ENCODE measurements at regions not wholly inside any gene's neighbourhood (a gene's known extent, or its start where the extent isn't known, plus 50 kb on each side); places are given as distances from the start of the nearest gene placed in this dataset.

GRCh38 chr4:159778298-159778697 lies 675.4 kb downstream of the RAPGEF2 start:
- Histone ChIP-seq H3K27me3 (ENCODE audit: insufficient read depth, low read length) (no peaks in the 10 kb centered on the region), H4K12ac (ENCODE audit: low read depth, low read length) (no peak overlapping the region), H2AFZ (ENCODE audit: insufficient read depth, low read length, poor library complexity) (no peak overlapping the region), H3K27ac (ENCODE audit: low read depth, low read length) (no peak overlapping the region), H4K91ac (ENCODE audit: low read depth, low read length) (no peak overlapping the region), H2AK5ac (ENCODE audit: low read length) (no peak overlapping the region), H3K4me3 (ENCODE audit: low read depth, low read length) (no peak overlapping the region), H3K4ac (ENCODE audit: low read depth, low read length) (no peak overlapping the region), H2BK12ac (ENCODE audit: low read length) (no peak overlapping the region), H3K14ac (ENCODE audit: low read length) (no peak overlapping the region), H2BK120ac (ENCODE audit: insufficient read depth, low read length, poor library complexity) (no peak overlapping the region), H2BK5ac (ENCODE audit: low read depth, low read length, poor library complexity) (no peak overlapping the region), H3K36me3 (ENCODE audit: control insufficient read depth in 1 of 2, insufficient read depth in 2 of 2, low read length in 2 of 2) (no peaks in the 10 kb centered on the region), H3K4me1 (ENCODE audit: control insufficient read depth in 1 of 2, insufficient read depth in 2 of 2, low read length in 2 of 2) (no peaks in the 10 kb centered on the region), H3K18ac (ENCODE audit: low read length) (no peak overlapping the region), H3K4me2 (ENCODE audit: low read length) (no peak overlapping the region), H4K8ac (ENCODE audit: low read depth, low read length) (no peak overlapping the region), H3K79me1 (ENCODE audit: low read length) (no peaks in the 10 kb centered on the region), H3K9ac (ENCODE audit: low read length) (no peak overlapping the region), H3K9me3 (ENCODE audit: insufficient read depth, low read depth, low read length) (no peaks in the 10 kb centered on the region), H3K79me2 (ENCODE audit: control insufficient read depth, insufficient read depth, low read length, poor library complexity) (no peaks in the 10 kb centered on the region), H3K23ac (ENCODE audit: low read length) (no peak overlapping the region)
- no peak for DNase-seq

- Histone ChIP-seq H3K23ac (ENCODE audit: low read length) (no peak overlapping the region), H3K9ac (ENCODE audit: low read length) (no peak overlapping the region), H2BK5ac (ENCODE audit: low read depth, low read length, poor library complexity) (no peak overlapping the region), H3K14ac (ENCODE audit: low read length) (no peak overlapping the region), H2BK120ac (ENCODE audit: insufficient read depth, low read length, poor library complexity) (no peak overlapping the region), H4K91ac (ENCODE audit: low read depth, low read length) (no peak overlapping the region), H3K4me1 (ENCODE audit: control insufficient read depth in 1 of 2, insufficient read depth in 2 of 2, low read length in 2 of 2) (no peaks in the 10 kb centered on the region), H2BK12ac (ENCODE audit: low read length) (no peak overlapping the region), H3K79me1 (ENCODE audit: low read length) (no peaks in the 10 kb centered on the region), H3K79me2 (ENCODE audit: control insufficient read depth, insufficient read depth, low read length, poor library complexity) (no peaks in the 10 kb centered on the region), H3K4me2 (ENCODE audit: low read length) (no peak overlapping the region), H2AFZ (ENCODE audit: insufficient read depth, low read length, poor library complexity) (no peak overlapping the region), H3K36me3 (ENCODE audit: control insufficient read depth in 1 of 2, insufficient read depth in 2 of 2, low read length in 2 of 2) (no peaks in the 10 kb centered on the region), H4K8ac (ENCODE audit: low read depth, low read length) (no peak overlapping the region), H4K12ac (ENCODE audit: low read depth, low read length) (no peak overlapping the region), H3K27me3 (ENCODE audit: insufficient read depth, low read length) (no peaks in the 10 kb centered on the region), H3K18ac (ENCODE audit: low read length) (no peak overlapping the region), H3K9me3 (ENCODE audit: insufficient read depth, low read depth, low read length) (no peaks in the 10 kb centered on the region), H3K4me3 (ENCODE audit: low read depth, low read length) (no peak overlapping the region), H3K27ac (ENCODE audit: low read depth, low read length) (no peak overlapping the region), H2AK5ac (ENCODE audit: low read length) (no peak overlapping the region), H3K4ac (ENCODE audit: low read depth, low read length) (no peak overlapping the region)
- no peak for DNase-seq
- no CpG with 5 or more reads among the region's 3 CpGs for WGBS (ENCODE audit: extremely low coverage, insufficient coverage, insufficient read length)
Observed at GRCh38 chr4:159779716-159780115, 676.8 kb downstream of the RAPGEF2 start.

GRCh38 chr4:159780196-159780922 lies 677.5 kb downstream of the RAPGEF2 start:
- Histone ChIP-seq H2AK5ac (ENCODE audit: low read length) (no peak overlapping the region), H3K9me3 (ENCODE audit: insufficient read depth, low read depth, low read length) (no peaks in the 10 kb centered on the region), H3K27me3 (ENCODE audit: insufficient read depth, low read length) (no peaks in the 10 kb centered on the region), H3K79me2 (ENCODE audit: control insufficient read depth, insufficient read depth, low read length, poor library complexity) (no peaks in the 10 kb centered on the region), H2BK120ac (ENCODE audit: insufficient read depth, low read length, poor library complexity) (no peak overlapping the region), H3K4ac (ENCODE audit: low read depth, low read length) (no peak overlapping the region), H3K4me2 (ENCODE audit: low read length) (no peak overlapping the region), H3K4me1 (ENCODE audit: control insufficient read depth in 1 of 2, insufficient read depth in 2 of 2, low read length in 2 of 2) (no peaks in the 10 kb centered on the region), H3K27ac (ENCODE audit: low read depth, low read length) (no peak overlapping the region), H4K12ac (ENCODE audit: low read depth, low read length) (no peak overlapping the region), H3K9ac (ENCODE audit: low read length) (no peak overlapping the region), H2AFZ (ENCODE audit: insufficient read depth, low read length, poor library complexity) (no peak overlapping the region), H4K8ac (ENCODE audit: low read depth, low read length) (no peak overlapping the region), H3K14ac (ENCODE audit: low read length) (no peak overlapping the region), H2BK5ac (ENCODE audit: low read depth, low read length, poor library complexity) (no peak overlapping the region), H3K18ac (ENCODE audit: low read length) (no peak overlapping the region), H3K36me3 (ENCODE audit: control insufficient read depth in 1 of 2, insufficient read depth in 2 of 2, low read length in 2 of 2) (no peaks in the 10 kb centered on the region), H3K79me1 (ENCODE audit: low read length) (no peaks in the 10 kb centered on the region), H3K23ac (ENCODE audit: low read length) (no peak overlapping the region), H4K91ac (ENCODE audit: low read depth, low read length) (no peak overlapping the region), H2BK12ac (ENCODE audit: low read length) (no peak overlapping the region), H3K4me3 (ENCODE audit: low read depth, low read length) (no peak overlapping the region)
- no CpG with 5 or more reads among the region's 2 CpGs for WGBS (ENCODE audit: extremely low coverage, insufficient coverage, insufficient read length)
- no peak for DNase-seq

GRCh38 chr4:159787901-159788300 lies 685.0 kb downstream of the RAPGEF2 start:
- Histone ChIP-seq H3K27me3 (ENCODE audit: insufficient read depth, low read length) (no peaks in the 10 kb centered on the region), H2AK5ac (ENCODE audit: low read length) (no peak overlapping the region), H2BK120ac (ENCODE audit: insufficient read depth, low read length, poor library complexity) (no peak overlapping the region), H3K4me1 (ENCODE audit: control insufficient read depth in 1 of 2, insufficient read depth in 2 of 2, low read length in 2 of 2) (no peaks in the 10 kb centered on the region), H3K9ac (ENCODE audit: low read length) (no peak overlapping the region), H2BK5ac (ENCODE audit: low read depth, low read length, poor library complexity) (no peak overlapping the region), H3K14ac (ENCODE audit: low read length) (no peak overlapping the region), H3K27ac (ENCODE audit: low read depth, low read length) (no peak overlapping the region), H3K9me3 (ENCODE audit: insufficient read depth, low read depth, low read length) (no peaks in the 10 kb centered on the region), H3K79me2 (ENCODE audit: control insufficient read depth, insufficient read depth, low read length, poor library complexity) (no peaks in the 10 kb centered on the region), H4K12ac (ENCODE audit: low read depth, low read length) (no peak overlapping the region), H4K8ac (ENCODE audit: low read depth, low read length) (no peak overlapping the region), H3K23ac (ENCODE audit: low read length) (no peak overlapping the region), H3K4me2 (ENCODE audit: low read length) (no peak overlapping the region), H3K36me3 (ENCODE audit: control insufficient read depth in 1 of 2, insufficient read depth in 2 of 2, low read length in 2 of 2) (no peaks in the 10 kb centered on the region), H2BK12ac (ENCODE audit: low read length) (no peak overlapping the region), H3K79me1 (ENCODE audit: low read length) (no peaks in the 10 kb centered on the region), H3K18ac (ENCODE audit: low read length) (no peak overlapping the region), H2AFZ (ENCODE audit: insufficient read depth, low read length, poor library complexity) (no peak overlapping the region), H3K4ac (ENCODE audit: low read depth, low read length) (no peak overlapping the region), H3K4me3 (ENCODE audit: low read depth, low read length) (no peak overlapping the region), H4K91ac (ENCODE audit: low read depth, low read length) (no peak overlapping the region)
- DNase-seq = no peak
- WGBS (ENCODE audit: extremely low coverage, insufficient coverage, insufficient read length) = no CpG with 5 or more reads among the region's 2 CpGs
